Right atrium auricular region (tissue), 2 donors: ENCODE measurements at regions not wholly inside any gene's neighbourhood (a gene's known extent, or its start where the extent isn't known, plus 50 kb on each side); places are given as distances from the start of the nearest gene placed in this dataset.

Source experiments
- DNase-seq: peaks from one replicate; pipeline ENCODE4 v3.0.0-alpha.2; 2019; ENCODE audit warnings: low spot score
- H3K27ac ChIP-seq, 2 donors: fragments of 200-600 bp; sonication (generic); 1 replicate in 1 of 2; 2 replicates in 1 of 2; pipeline ENCODE4 v1.5.1; 2016 to 2019
- H3K27me3 ChIP-seq, 2 donors: fragments of 200-600 bp; sonication (generic); one replicate each; pipeline versions ENCODE4 v1.5.1 to v1.6.0; 2017 to 2019
- H3K36me3 ChIP-seq: fragments of 200-600 bp; sonication (generic); one replicate; pipeline ENCODE4 v1.5.1; 2016
- H3K4me1 ChIP-seq, 2 donors: fragments of 200-600 bp; sonication (generic); one replicate each; pipeline versions ENCODE4 v1.5.1 to v1.6.0; 2017 to 2019
- H3K4me3 ChIP-seq, 2 donors: fragments of 200-600 bp; sonication (generic); 1 replicate in 1 of 2; 2 replicates in 1 of 2; pipeline ENCODE4 v1.5.1; 2017 to 2019; ENCODE audit warnings: mild to moderate bottlenecking in 1 of 2, moderate library complexity in 1 of 2
- H3K9me3 ChIP-seq, 2 donors: fragments of 200-600 bp; sonication (generic); one replicate each; pipeline ENCODE4 v1.5.1; 2019
- TF ChIP-seq, protein P1 (sequence below), 2 donors: fragments of 200-600 bp; sonication (generic); IDR thresholded peaks; one replicate each; pipeline ENCODE4 v1.5.1; 2019; ENCODE audit warnings: antibody characterized with exemption in 2 of 2

DNA sequence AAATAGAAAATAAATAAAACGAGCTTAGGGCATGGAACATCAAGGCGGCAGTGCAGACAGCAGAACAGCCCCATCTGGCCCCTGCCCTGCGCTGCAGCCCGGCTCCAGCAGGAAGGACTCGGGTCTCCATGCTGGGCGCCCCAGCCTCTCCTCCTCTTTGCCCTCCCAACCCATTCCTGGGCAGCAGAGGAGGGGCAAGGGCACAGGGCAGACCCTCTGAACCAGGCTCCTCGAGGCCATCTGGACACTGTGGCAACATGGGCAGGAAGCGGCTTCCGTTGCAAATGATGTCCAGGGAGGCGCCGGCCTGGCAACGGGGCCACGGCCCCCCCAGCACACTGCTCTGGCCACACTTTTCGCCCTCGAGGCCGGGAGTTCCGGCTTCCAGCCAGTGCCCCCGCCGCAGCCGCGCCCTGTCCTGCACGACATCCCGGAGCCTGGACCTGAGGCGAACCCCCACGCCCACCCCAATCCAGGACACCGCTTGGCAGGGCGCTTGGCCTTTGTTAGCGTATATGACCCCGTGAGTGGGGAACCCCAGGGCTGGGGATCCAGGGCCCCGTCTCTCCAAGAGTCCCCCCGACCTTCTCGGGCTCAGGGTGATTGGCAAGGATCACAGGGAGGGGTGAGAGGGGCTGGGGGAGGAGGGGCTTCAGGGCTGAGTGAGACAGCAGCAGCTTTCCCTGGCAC is 192.1 kb downstream of the IGLL1 start:
- no peak for DNase-seq
- TF ChIP-seq, protein P1, sequence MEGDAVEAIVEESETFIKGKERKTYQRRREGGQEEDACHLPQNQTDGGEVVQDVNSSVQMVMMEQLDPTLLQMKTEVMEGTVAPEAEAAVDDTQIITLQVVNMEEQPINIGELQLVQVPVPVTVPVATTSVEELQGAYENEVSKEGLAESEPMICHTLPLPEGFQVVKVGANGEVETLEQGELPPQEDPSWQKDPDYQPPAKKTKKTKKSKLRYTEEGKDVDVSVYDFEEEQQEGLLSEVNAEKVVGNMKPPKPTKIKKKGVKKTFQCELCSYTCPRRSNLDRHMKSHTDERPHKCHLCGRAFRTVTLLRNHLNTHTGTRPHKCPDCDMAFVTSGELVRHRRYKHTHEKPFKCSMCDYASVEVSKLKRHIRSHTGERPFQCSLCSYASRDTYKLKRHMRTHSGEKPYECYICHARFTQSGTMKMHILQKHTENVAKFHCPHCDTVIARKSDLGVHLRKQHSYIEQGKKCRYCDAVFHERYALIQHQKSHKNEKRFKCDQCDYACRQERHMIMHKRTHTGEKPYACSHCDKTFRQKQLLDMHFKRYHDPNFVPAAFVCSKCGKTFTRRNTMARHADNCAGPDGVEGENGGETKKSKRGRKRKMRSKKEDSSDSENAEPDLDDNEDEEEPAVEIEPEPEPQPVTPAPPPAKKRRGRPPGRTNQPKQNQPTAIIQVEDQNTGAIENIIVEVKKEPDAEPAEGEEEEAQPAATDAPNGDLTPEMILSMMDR (IDR thresholded peaks at IDR 0.05), result no peak
- no peak overlapping the region for H3K4me3 ChIP-seq
- H3K36me3 ChIP-seq, result no peaks in the 10 kb centered on the region
- no peaks in the 10 kb centered on the region for H3K4me1 ChIP-seq
- no peaks in the 10 kb centered on the region for H3K27me3 ChIP-seq
- no peak overlapping the region for H3K27ac ChIP-seq
- H3K9me3 ChIP-seq, result no peaks in the 10 kb centered on the region

DNA sequence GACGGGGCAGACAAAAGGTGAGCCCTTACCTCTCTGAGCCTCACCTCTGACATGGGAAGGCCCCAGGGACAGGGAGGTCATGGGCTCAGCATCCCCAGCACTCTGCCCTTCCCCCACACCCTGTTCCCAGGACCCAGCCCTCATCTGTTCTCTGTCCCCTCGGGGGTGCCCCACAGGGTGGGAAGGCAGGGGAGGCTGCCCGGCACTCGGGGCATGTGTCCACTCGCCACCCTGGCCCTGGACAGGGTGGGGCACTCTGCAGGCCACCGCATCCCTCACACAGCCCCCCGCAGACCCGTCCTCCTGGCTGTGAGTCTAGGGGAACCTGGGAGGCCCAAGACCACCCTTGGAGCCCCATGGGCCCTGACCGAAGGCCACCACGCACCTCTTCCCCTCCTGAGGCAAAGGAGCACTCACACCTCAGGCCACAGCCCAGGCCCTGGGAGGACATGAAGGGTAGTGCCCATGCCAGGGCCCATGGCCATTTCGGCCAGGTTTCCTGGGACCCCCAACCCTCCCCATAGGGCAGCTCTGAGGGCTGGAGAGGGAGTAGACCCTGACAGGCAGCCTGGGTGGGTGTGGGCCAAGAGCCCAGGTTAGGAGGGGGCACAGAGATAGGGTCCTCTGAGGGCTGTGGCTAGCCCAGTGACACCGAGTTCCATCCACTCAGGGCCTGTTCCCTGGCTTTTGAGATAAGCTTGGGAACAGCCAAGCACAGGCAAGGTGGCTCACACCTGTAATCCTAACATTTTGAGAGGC is 193.1 kb downstream of the IGLL1 start:
- no peak for DNase-seq
- no peak overlapping the region for H3K27ac ChIP-seq
- H3K4me1 ChIP-seq, result no peaks in the 10 kb centered on the region
- H3K36me3 ChIP-seq, result no peaks in the 10 kb centered on the region
- TF ChIP-seq, protein P1 (IDR thresholded peaks at IDR 0.05), result no peak
- no peak overlapping the region for H3K4me3 ChIP-seq
- no peaks in the 10 kb centered on the region for H3K9me3 ChIP-seq
- H3K27me3 ChIP-seq, result no peaks in the 10 kb centered on the region

GRCh38 chr22:23385678-23386631 is 194.1 kb downstream of the IGLL1 start:
- TF ChIP-seq, protein P1 (IDR thresholded peaks at IDR 0.05), result peak; percentile 99
- no peaks in the 10 kb centered on the region for H3K27me3 ChIP-seq
- no peaks in the 10 kb centered on the region for H3K9me3 ChIP-seq
- no peaks in the 10 kb centered on the region for H3K4me1 ChIP-seq
- no peak overlapping the region for H3K27ac ChIP-seq
- no peak overlapping the region for H3K4me3 ChIP-seq
- H3K36me3 ChIP-seq, result no peaks in the 10 kb centered on the region
- DNase-seq, result peak; percentile 83

- H3K27me3 ChIP-seq, result no peaks in the 10 kb centered on the region
- H3K27ac ChIP-seq, result no peak overlapping the region
- no peaks in the 10 kb centered on the region for H3K36me3 ChIP-seq
- H3K4me1 ChIP-seq, result no peaks in the 10 kb centered on the region
- no peak for DNase-seq
- no peak overlapping the region for H3K4me3 ChIP-seq
- H3K9me3 ChIP-seq, result no peaks in the 10 kb centered on the region
- TF ChIP-seq, protein P1 (IDR thresholded peaks at IDR 0.05), result no peak
Measured at GRCh38 chr22:23384923-23385677, 195.0 kb downstream of the IGLL1 start.

- no peaks in the 10 kb centered on the region for H3K27me3 ChIP-seq
- no peak overlapping the region for H3K4me3 ChIP-seq
- H3K36me3 ChIP-seq, result no peaks in the 10 kb centered on the region
- TF ChIP-seq, protein P1 (IDR thresholded peaks at IDR 0.05), result no peak
- no peak for DNase-seq
- H3K27ac ChIP-seq, result no peak overlapping the region
- H3K4me1 ChIP-seq, result no peaks in the 10 kb centered on the region
- no peaks in the 10 kb centered on the region for H3K9me3 ChIP-seq
Measured at GRCh38 chr22:23384431-23384830, 195.7 kb downstream of the IGLL1 start.
